SW 1271 (cell line): ENCODE measurements at regions not wholly inside any gene's neighbourhood (a gene's known extent, or its start where the extent isn't known, plus 50 kb on each side); places are given as distances from the start of the nearest gene placed in this dataset.
"Not testable (repeated sequence)": the region's sequence is repeated elsewhere in the genome, so short reads cannot be mapped to it uniquely, and the experiment has no call there.

Experiments
- DNase-seq, 2 experiments: peaks; one replicate each; lab custom pipeline; 2025; lab: John Stamatoyannopoulos, UW

DNA sequence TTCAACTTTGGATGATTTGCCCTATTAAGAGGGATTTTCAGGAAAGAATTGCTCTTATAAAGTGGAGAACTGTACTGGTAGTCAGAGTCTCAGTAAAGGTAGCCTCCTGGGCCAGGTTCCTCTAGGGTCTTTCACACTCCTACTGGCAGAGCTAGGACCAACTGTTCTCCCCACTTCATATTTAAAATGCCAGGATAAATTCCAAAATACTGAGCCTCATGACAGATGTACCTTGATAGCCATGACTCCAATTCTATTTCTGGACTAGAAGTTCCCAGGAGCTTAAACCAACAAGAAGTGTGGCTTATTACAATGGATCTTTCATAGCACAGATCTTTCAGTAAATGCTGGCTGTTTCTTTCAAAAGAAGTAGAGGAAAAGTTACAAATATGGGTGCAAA, 126.5 kb downstream of the C12orf75 start:
- no peak for DNase-seq

DNA sequence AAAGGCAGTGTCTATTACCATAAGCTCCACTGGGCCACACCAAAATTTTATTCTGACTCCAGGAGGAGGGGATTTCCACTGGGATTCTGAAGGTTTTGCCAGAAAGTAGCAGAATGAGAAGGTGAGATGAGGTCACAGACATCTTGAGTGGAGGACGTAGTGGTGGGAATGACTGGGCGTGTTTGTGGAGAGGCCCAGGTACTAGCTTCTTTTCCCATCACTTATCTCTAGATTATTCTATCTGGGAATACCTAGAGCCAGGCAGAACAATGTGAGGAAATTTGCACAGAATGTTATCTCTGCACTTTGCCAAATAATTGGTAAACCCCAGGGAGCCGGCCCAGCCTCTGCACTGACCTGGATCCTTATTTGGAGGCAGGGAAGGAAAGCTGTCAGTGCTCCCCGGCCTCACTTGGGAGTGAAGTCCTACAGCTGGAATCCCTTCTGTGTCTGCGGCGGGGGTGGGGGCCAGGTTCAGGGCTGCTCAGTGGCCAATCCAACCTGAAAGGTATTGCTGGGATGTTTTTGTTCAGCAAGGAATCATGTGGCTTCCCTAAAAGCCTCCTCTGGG, 129.4 kb downstream of the C12orf75 start:
- DNase-seq, result no peak

DNA sequence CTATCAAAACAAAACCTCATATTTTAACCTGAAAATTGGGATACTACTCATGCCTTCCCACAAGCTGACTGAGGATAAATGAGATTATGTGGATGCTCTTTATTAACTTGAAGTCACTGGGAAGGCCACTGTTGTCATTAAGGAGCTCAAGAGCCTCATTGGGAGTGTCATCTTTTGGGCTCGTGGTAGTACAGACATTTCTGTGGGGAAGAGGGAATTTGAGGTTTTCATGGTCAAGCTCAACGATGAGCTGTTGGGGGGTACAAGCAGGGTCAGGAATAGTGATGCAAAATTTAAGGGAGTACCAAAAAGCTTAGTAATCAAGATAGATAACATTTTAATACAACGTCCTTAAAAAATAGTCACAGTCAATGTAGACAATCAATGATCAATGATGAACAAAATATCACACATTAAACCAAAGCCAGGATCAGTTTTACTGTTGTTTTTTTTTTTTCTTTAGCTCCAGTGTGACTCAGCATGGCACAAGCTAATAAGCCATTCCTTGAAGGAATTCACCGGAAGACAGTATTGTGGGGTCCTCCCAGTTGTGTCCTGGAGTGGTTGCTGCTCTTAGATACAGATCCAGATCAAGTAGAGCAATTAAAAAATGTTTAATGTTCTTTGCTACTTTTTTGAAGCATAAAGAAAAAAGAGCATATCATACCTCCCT, 130.9 kb downstream of the C12orf75 start:
- DNase-seq, result no peak

- no peak for DNase-seq
Observed at GRCh38 chr12:105461944-105462762, 131.7 kb downstream of the C12orf75 start.

- DNase-seq, result no peak
Observed at GRCh38 chr12:105462831-105463230, 132.3 kb downstream of the C12orf75 start.

DNA sequence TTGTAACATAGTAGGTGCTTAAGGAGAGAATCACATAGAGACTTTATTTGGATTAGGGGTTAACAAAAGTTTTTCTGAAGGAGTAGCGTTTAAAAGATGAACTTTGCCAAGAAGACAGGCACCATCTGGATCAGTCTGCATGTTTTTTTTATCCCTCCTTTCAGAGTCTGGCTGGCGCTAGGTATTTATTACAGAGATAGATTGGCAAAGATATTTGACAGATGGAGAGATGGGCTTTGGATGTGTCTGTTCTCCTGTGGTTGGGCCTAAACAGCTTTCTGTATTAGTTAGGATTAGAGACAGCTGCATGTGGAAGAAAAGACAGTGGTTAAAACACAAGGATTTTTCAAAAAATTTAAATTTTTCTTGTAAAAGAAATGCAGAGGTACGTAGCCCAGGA, 133.9 kb downstream of the C12orf75 start:
- no peak for DNase-seq

DNA sequence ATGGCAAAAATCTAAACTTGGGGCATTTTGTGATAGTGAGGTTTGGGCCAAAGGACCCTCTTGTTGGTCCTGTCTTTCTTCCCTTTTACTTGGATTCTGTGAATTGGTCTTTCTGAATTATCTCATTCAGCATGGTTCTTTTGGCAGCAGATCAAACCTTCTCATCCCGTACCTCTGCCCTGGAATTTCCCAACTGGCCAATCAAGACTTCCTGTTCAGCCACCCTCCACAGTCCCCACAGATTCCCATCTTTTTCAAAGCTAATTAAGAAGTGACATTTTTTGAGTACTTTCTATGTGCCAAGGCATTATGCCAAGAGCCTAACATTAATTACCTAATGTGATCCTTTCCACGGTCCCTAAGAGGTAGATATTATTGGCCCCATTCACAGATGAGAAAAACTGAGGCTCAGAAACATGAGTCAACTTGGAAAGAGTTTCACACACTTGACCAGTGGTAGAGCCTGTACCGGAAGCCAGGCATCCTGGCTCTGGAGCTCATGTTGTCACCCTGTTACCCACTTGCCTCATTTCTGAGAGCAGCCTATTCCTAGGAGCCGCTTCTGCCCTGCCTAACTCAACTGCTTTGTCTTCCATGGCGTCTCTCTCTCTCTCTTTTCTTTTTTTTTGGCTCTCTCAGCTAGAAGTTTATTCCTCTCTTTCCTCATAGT, 135.9 kb downstream of the C12orf75 start:
- no peak for DNase-seq

DNA sequence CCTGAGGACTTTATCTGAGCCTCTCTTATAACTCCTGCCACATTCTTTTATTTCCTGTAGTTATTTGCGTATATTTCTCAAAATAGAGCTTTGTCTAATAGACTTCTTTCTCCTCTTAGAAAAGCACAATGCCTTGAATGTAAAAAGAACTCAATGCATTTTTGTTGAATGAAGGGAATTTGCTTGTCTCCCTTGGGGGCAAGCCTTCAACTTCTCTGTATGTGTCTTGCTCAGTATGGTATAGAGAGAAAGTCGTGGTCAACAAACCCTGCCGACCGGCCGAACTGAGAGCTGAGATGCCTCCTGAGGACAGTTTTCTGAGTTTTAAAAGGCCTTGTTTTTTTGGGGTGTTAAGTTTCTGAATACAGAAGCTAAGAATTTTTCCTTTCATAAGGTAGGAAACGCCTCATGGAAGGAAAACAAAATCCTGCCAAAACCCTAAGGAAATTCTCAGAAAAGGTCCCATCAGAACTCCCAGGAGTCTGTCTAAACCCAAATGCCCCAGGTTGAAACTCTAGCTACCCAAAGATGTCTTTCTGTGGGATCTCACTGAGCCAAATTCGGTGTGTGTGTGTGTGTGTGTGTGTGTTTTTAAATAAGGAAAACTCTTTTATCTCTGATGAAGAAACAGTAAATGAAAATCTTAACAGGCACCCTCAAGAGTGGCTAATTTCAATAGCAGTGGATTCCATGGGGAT, 136.6 kb downstream of the C12orf75 start:
- DNase-seq, result no peak

GRCh38 chr12:105467710-105468366, 137.3 kb downstream of the C12orf75 start:
- no peak for DNase-seq

DNA sequence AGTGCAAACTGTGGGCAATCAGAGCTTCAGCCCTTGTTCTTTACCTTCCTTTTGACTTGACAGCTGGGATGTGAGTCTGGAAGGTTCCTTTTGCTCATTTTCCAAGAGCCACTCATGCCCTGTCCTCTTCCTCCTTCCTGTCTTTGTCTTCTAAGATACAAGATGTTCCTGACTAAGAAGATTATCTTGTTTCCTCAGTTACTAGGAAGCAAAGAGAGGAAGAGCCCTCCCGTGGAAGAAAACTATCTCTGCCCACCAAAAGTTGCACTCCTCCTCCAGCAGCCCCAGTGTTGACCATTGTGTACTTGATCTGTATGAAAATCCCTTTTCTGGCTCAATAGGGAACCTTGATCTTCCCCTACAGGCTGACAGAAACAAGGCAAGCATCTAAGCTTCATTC, 138.0 kb downstream of the C12orf75 start:
- DNase-seq, result no peak

DNA sequence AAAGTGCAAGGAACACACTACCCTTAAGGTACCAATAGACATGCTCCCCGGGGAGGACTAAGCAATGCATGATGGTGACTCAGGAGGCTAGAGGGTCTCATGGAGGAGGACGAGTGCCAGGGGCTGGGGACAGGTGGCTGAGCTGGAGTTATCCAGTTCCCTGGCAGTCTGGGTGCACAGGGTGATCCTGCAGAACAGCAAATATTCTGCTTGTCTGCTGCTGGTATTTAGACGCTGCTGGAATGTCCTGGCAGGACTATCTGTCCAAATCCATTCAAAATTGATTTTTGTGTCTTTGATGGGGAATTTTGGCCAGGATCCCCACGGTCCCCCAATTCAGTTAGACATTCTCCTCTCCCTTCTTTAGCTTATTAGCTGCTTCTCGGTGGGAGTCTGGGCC, 138.7 kb downstream of the C12orf75 start:
- DNase-seq, result no peak

GRCh38 chr12:105469701-105470100, 139.2 kb downstream of the C12orf75 start:
- no peak for DNase-seq

DNA sequence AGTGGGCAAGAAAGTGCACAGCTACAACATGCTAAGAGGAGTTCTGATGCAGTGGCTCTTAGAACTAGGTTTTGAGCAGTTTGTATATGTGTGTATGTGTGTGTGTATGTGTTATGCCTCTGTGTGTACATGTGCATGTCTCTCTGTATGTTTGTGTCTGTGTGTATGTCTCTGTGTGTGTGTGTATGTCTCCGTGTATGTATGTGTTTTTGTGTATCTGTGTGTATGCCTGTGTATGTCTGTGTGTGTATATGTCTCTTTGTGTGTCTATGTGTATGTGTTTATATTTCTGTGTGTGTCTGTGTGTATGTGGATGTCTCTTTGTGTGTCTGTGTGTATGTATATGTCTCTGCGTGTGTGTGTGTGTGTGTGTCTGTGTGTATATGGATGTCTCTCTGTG, 139.6 kb downstream of the C12orf75 start:
- no peak for DNase-seq

DNA sequence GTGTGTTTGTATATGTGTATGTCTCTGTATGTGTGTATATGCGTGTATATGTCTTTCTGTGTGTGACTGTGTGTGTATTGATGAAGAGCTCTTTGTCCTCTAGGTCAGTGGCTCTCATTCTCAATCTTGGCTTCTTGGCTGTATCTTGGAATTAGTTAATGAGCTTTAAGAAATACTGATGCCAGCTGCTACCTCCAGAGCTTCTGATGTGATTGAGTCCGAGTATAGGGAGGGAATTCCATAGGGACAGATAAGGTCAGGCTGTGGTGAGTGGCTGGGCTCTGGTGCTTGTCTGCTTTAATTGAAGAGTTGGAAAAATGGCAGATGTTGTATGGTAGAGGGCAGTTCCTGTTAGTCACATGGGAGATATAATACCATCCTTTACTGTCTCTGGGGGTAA, 140.1 kb downstream of the C12orf75 start:
- no peak for DNase-seq

DNA sequence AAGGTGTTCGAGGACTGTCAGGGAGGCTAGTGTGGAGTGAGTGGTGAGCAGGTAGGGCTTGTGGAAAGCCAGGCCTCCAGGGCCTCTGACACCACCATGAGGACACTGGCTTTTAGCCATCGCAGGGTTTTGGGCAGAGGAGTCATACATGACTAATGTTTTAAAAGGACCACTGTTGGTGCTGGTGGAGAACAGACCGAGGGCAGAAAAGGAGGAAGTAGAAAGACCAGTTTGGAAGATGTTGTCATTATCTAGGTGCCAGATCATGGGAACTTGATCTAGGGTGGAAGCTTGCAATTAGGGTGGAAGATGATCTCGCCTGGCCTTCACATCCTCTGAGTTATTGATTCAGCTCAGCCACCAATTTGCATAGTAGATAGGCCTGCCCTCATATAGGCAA, 144.2 kb downstream of the C12orf75 start:
- DNase-seq, result no peak

- no peak for DNase-seq
Observed at GRCh38 chr12:105476616-105477015, 146.1 kb downstream of the C12orf75 start.

GRCh38 chr12:105477873-105478272, 147.4 kb downstream of the C12orf75 start:
- no peak for DNase-seq

DNA sequence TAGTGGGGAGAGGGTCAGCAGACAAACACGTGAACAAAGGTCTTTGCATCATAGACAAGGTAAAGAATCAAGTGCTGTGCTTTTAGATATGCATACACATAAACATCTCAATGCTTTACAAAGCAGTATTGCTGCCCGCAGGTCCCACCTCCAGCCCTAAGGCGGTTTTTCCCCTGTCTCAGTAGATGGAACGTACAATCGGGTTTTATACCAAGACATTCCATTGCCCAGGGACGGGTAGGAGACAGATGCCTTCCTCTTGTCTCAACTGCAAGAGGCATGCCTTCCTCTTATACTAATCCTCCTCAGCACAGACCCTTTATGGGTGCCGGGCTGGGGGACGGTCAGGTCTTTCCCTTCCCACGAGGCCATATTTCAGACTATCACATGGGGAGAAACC, 148.3 kb downstream of the C12orf75 start:
- DNase-seq, result not testable (repeated sequence)

GRCh38 chr12:105479710-105480109, 149.2 kb downstream of the C12orf75 start:
- DNase-seq, result no peak

DNA sequence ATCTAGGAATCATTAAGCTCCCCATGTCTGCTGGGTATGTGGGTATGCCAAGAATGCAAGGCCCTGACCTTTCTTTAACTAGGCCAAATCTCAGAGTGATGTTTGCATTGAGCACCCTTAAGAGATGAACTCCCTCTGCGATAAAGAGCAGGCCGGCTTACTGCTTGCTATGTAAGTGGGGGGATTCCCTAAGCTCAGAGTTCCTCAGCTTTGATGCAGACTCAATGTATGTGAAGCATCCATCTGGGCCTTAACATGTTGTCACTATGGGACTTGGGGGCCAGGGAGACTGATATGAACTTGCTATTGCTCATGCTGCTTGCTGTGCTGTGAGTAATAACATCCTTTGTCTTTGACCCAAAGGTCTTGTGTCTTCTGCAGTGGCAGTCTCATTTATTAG, 149.7 kb downstream of the C12orf75 start:
- no peak for DNase-seq
